Endothelial cell of umbilical vein (primary cell): ENCODE measurements at regions not wholly inside any gene's neighbourhood (a gene's known extent, or its start where the extent isn't known, plus 50 kb on each side); places are given as distances from the start of the nearest gene placed in this dataset.

Experiments
- CTCF ChIP-seq, 2 donors: IDR thresholded peaks; 1 replicate in 1 of 2; 2 replicates in 1 of 2; pipeline ENCODE4 v1.5.1; 2011; ENCODE audit warnings: low read length in 2 of 2, mild to moderate bottlenecking in 2 of 2, moderate library complexity in 2 of 2, control low read depth in 1 of 2, inconsistent platforms in 1 of 2, low read depth in 1 of 2; ENCODE audit not compliant: insufficient read depth in 1 of 2; ENCODE audit errors: extremely low read depth in 1 of 2
- EZH2 ChIP-seq: IDR thresholded peaks from 2 replicates; pipeline ENCODE4 v1.6.1; 2012; ENCODE audit warnings: borderline replicate concordance, low read depth, mild to moderate bottlenecking, moderate library complexity, low read length, inconsistent platforms; ENCODE audit not compliant: severe bottlenecking
- FOS ChIP-seq: IDR thresholded peaks from 2 replicates; pipeline ENCODE4 v1.6.1; 2011; ENCODE audit warnings: mild to moderate bottlenecking, low read length, moderate library complexity, borderline replicate concordance; ENCODE audit not compliant: insufficient read depth
- JUN ChIP-seq: IDR thresholded peaks from 2 replicates; pipeline ENCODE4 v1.6.1; 2011; ENCODE audit warnings: borderline replicate concordance, low read depth; ENCODE audit not compliant: insufficient read length, insufficient read depth
- MYC ChIP-seq: IDR thresholded peaks from one replicate; pipeline ENCODE4 v1.6.1; 2011; ENCODE audit warnings: mild to moderate bottlenecking, low read depth, low read length
- POLR2A ChIP-seq: IDR thresholded peaks from 2 replicates; pipeline ENCODE4 v1.6.1; 2012; ENCODE audit warnings: low read depth, mild to moderate bottlenecking, control low read depth, low read length
- POLR2AphosphoS5 ChIP-seq: IDR thresholded peaks from 2 replicates; pipeline ENCODE4 v1.6.1; 2012; ENCODE audit warnings: low read depth, mild to moderate bottlenecking, control low read depth, low read length, moderate library complexity; ENCODE audit not compliant: insufficient read depth

GRCh38 chr2:2826209-2826551, 495.1 kb upstream of the MYT1L start:
- TF ChIP-seq POLR2A (no peak), CTCF (IDR thresholded peaks at IDR 0.05; ENCODE audit: extremely low read depth in 1 of 2, insufficient read depth in 1 of 2, low read depth in 1 of 2, low read length in 2 of 2) (no peak), MYC (no peak), POLR2AphosphoS5 (no peak), EZH2 (no peak), FOS (no peak), JUN (no peak)
